OCI-LY1 (cell line): ENCODE measurements at regions not wholly inside any gene's neighbourhood (a gene's known extent, or its start where the extent isn't known, plus 50 kb on each side); places are given as distances from the start of the nearest gene placed in this dataset.

Source experiments
- H2AFZ ChIP-seq: fragments of 200-600 bp; sonication (generic), shearing (Covaris generic); 2 replicates; pipeline ENCODE4 v1.6.0; 2014; ENCODE audit warnings: antibody characterized with exemption, mild to moderate bottlenecking, low read length
- H3F3A ChIP-seq: fragments of 200-600 bp; sonication (generic), shearing (Covaris generic); 2 replicates; pipeline ENCODE4 v1.6.0; 2014; ENCODE audit warnings: mild to moderate bottlenecking, antibody characterized with exemption, low read length, moderate library complexity; ENCODE audit not compliant: insufficient read depth
- H3K27ac ChIP-seq: fragments of 200-600 bp; sonication (generic); 2 replicates; pipeline ENCODE4 v1.5.1; 2014; ENCODE audit warnings: low read length, mixed run types, mild to moderate bottlenecking, low read depth; ENCODE audit not compliant: poor library complexity, severe bottlenecking
- H3K27me3 ChIP-seq: fragments of 200-600 bp; sonication (generic); 2 replicates; pipeline ENCODE4 v1.6.0; 2014; ENCODE audit warnings: antibody characterized with exemption, mild to moderate bottlenecking, low read length, moderate library complexity; ENCODE audit not compliant: insufficient read depth
- H3K36me3 ChIP-seq: fragments of 200-600 bp; sonication (generic); 2 replicates; pipeline ENCODE4 v1.6.1; 2014; ENCODE audit warnings: mild to moderate bottlenecking, antibody characterized with exemption, low read length, moderate library complexity, mixed read lengths; ENCODE audit not compliant: insufficient read depth
- H3K4me1 ChIP-seq: fragments of 200-600 bp; sonication (generic); 2 replicates; pipeline ENCODE4 v1.5.1; 2014; ENCODE audit warnings: mild to moderate bottlenecking, low read length, moderate library complexity; ENCODE audit not compliant: insufficient read depth, severe bottlenecking
- H3K4me2 ChIP-seq: fragments of 200-600 bp; sonication (generic), shearing (Covaris generic); 2 replicates; pipeline ENCODE4 v1.6.1; 2014; ENCODE audit warnings: low read length
- H3K4me3 ChIP-seq: fragments of 200-600 bp; sonication (generic); 2 replicates; pipeline ENCODE4 v1.5.1; 2014; ENCODE audit warnings: low read length, low read depth, mild to moderate bottlenecking, mixed read lengths; ENCODE audit not compliant: poor library complexity, severe bottlenecking
- H3K79me2 ChIP-seq: fragments of 200-600 bp; shearing (Covaris generic); 2 replicates; pipeline ENCODE4 v1.6.1; 2016; ENCODE audit warnings: mixed run types, low read length, mixed read lengths; ENCODE audit not compliant: insufficient read depth
- H3K9ac ChIP-seq: fragments of 200-600 bp; sonication (generic), shearing (Covaris generic); 2 replicates; pipeline ENCODE4 v1.6.1; 2014; ENCODE audit warnings: mild to moderate bottlenecking, low read length, mixed read lengths
- H3K9me2 ChIP-seq: fragments of 200-600 bp; sonication (generic), shearing (Covaris generic); 2 replicates; pipeline ENCODE4 v1.6.1; 2014; ENCODE audit warnings: low read depth, mild to moderate bottlenecking, low read length, mixed read lengths
- H3K9me3 ChIP-seq: fragments of 200-600 bp; shearing (Covaris generic); 2 replicates; pipeline ENCODE4 v1.6.1; 2014; ENCODE audit warnings: low read length, mixed read lengths
- H4K20me1 ChIP-seq: fragments of 200-600 bp; sonication (generic), shearing (Covaris generic); 2 replicates; pipeline ENCODE4 v1.6.0; 2016; ENCODE audit warnings: mild to moderate bottlenecking, low read length; ENCODE audit not compliant: insufficient read depth
- CTCF ChIP-seq: fragments of 200-600 bp; sonication (generic), shearing (Covaris generic); IDR thresholded peaks from 2 replicates; pipeline ENCODE4 v1.5.1; 2017; ENCODE audit warnings: mild to moderate bottlenecking, antibody characterized with exemption, low read length, moderate library complexity, mixed read lengths
- EZH2 ChIP-seq: fragments of 200-600 bp; sonication (generic), shearing (Covaris generic); IDR thresholded peaks from 2 replicates; pipeline ENCODE4 v1.8.0; 2017; ENCODE audit warnings: borderline replicate concordance, mixed run types, mild to moderate bottlenecking, antibody characterized with exemption, low read length, moderate library complexity, mixed read lengths

GRCh38 chr12:60052483-60052882, 456.7 kb downstream of the SLC16A7 start:
- no peaks in the 10 kb centered on the region for H3K4me1 ChIP-seq
- H3F3A ChIP-seq, result no peaks in the 10 kb centered on the region
- H3K27me3 ChIP-seq, result no peaks in the 10 kb centered on the region
- no peaks in the 10 kb centered on the region for H4K20me1 ChIP-seq
- no peak overlapping the region for H2AFZ ChIP-seq
- no peaks in the 10 kb centered on the region for H3K79me2 ChIP-seq
- no peaks in the 10 kb centered on the region for H3K36me3 ChIP-seq
- no peak overlapping the region for H3K4me2 ChIP-seq
- H3K27ac ChIP-seq, result no peak overlapping the region
- TF ChIP-seq CTCF, result no peak
- no peak for TF ChIP-seq EZH2
- H3K4me3 ChIP-seq, result no peak overlapping the region
- no peaks in the 10 kb centered on the region for H3K9me2 ChIP-seq
- no peak overlapping the region for H3K9ac ChIP-seq
- no peaks in the 10 kb centered on the region for H3K9me3 ChIP-seq

- H3K36me3 ChIP-seq, result no peaks in the 10 kb centered on the region
- no peaks in the 10 kb centered on the region for H4K20me1 ChIP-seq
- H3K4me1 ChIP-seq, result no peaks in the 10 kb centered on the region
- H3K79me2 ChIP-seq, result no peaks in the 10 kb centered on the region
- TF ChIP-seq EZH2, result no peak
- no peak for TF ChIP-seq CTCF
- no peaks in the 10 kb centered on the region for H3K27me3 ChIP-seq
- H3K9me2 ChIP-seq, result no peaks in the 10 kb centered on the region
- H2AFZ ChIP-seq, result no peak overlapping the region
- no peak overlapping the region for H3K27ac ChIP-seq
- no peak overlapping the region for H3K9ac ChIP-seq
- no peaks in the 10 kb centered on the region for H3F3A ChIP-seq
- H3K4me2 ChIP-seq, result no peak overlapping the region
- H3K9me3 ChIP-seq, result no peaks in the 10 kb centered on the region
- no peak overlapping the region for H3K4me3 ChIP-seq
These were observed 463.4 kb downstream of the SLC16A7 start for GRCh38 chr12:60059180-60059579.

GRCh38 chr12:60066655-60067054, 470.8 kb downstream of the SLC16A7 start:
- TF ChIP-seq CTCF (no peak), EZH2 (no peak)
- Histone ChIP-seq H3K27ac (no peak overlapping the region), H3K9me2 (no peaks in the 10 kb centered on the region), H3K36me3 (no peaks in the 10 kb centered on the region), H3K4me3 (no peak overlapping the region), H3K4me1 (no peaks in the 10 kb centered on the region), H3K79me2 (no peaks in the 10 kb centered on the region), H3K9ac (no peak overlapping the region), H4K20me1 (no peaks in the 10 kb centered on the region), H3K27me3 (no peaks in the 10 kb centered on the region), H2AFZ (no peak overlapping the region), H3F3A (no peaks in the 10 kb centered on the region), H3K9me3 (no peaks in the 10 kb centered on the region), H3K4me2 (no peak overlapping the region)
